SIG-M5 treated with dmso at 0.1 percent for 504 hours (cell line): ENCODE measurements at regions not wholly inside any gene's neighbourhood (a gene's known extent, or its start where the extent isn't known, plus 50 kb on each side); places are given as distances from the start of the nearest gene placed in this dataset.
"Not testable (repeated sequence)": the region's sequence is repeated elsewhere in the genome, so short reads cannot be mapped to it uniquely, and the experiment has no call there.

Experiments
- DNase-seq: peaks from one replicate; lab custom pipeline; 2025; ENCODE audit not compliant: unreplicated experiment; lab: John Stamatoyannopoulos, UW

- DNase-seq, result no peak
These were observed 65.2 kb upstream of the TINAGL1 start for GRCh38 chr1:31510853-31511789.

GRCh38 chr1:31511848-31512615 is 64.3 kb upstream of the TINAGL1 start:
- no peak for DNase-seq

DNA sequence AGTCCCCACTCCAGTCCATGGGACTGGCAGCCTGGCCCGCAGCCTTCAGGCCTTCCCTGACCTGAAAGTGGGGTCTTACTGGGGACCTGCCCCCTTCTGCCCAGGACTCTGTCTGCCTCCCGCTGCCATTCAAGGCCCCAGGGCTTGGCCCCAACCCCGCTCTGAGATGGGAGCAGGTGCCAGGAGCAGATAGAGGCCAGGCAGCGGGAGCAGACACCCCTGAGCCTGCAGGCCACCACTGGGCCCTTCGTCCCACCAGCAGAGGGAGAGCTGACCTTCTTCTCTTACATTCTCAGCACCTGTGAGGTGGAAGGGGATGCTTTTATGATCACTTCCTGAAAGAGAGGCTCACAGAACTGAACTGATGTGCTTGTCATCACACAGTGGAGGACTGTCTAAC is 62.2 kb upstream of the TINAGL1 start:
- DNase-seq, result no peak

GRCh38 chr1:31515056-31515775 is 61.1 kb upstream of the TINAGL1 start:
- DNase-seq, result no peak

GRCh38 chr1:31515936-31516335 is 60.4 kb upstream of the TINAGL1 start:
- DNase-seq, result no peak

- no peak for DNase-seq
These were observed 59.0 kb upstream of the TINAGL1 start for GRCh38 chr1:31517301-31517700.

- DNase-seq, result not testable (repeated sequence)
These were observed 58.3 kb upstream of the TINAGL1 start for GRCh38 chr1:31517986-31518385.

- no peak for DNase-seq
These were observed 54.4 kb upstream of the TINAGL1 start for GRCh38 chr1:31521761-31522555.

- DNase-seq, result no peak
These were observed 53.8 kb upstream of the TINAGL1 start for GRCh38 chr1:31522556-31522845.

DNA sequence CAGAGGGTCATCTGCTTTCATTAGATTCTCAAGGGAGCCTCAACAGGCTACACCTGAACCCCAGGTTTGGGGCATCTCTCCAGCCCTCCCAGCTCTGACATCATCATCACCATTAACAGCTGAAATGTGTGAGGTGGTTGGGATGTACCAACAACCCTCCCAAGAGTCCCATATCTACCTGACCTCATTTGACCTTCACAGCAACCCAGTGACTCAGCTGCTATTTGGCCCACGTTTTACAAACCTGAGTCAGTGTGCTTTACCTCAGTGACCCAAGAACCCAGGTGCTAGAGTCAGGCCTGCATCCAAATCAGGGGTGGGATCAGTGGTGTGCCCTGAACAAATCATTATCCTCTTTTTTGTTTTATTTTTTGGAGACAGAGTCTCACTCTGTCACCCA is 53.3 kb upstream of the TINAGL1 start:
- no peak for DNase-seq

- DNase-seq, result peak; percentile 87
These were observed 52.5 kb upstream of the TINAGL1 start for GRCh38 chr1:31523769-31524168.

DNA sequence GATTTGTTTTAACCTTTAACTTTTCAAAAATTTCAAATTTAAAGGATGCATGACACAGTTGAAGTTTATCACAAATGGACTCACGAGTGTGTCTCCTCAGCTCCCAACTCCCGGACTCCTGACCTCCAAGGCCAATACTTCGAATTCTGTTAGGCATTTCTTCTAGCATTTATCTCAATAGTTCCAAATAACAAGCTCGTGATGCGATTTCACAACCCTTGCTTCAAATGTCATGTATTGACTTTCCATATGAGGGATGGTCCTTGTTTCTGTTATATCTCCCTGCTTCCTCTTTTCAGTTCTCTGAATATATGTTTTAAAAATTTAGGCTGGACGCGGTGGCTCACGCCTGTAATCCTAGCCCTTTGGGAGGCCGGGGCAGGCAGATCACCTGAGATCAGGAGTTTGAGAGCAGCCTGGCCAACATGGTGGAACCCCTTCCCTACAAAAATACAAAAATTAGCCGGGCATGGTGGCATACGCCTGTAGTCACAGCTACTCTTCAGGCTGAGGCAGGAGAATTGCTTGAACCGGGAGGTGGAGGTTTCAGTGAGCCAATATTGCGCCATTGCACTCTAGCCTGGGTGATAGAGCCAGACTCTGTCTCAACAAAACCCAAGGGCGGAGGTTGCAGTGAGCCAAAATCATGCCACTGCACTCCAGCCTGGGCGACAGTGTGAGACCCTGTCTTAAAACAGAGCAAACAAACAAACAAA is 52.0 kb upstream of the TINAGL1 start:
- DNase-seq, result peak; percentile 92
